Liver (tissue), 8 donors: ENCODE measurements at regions not wholly inside any gene's neighbourhood (a gene's known extent, or its start where the extent isn't known, plus 50 kb on each side); places are given as distances from the start of the nearest gene placed in this dataset.

ENCODE experiments used
- DNase-seq: peaks from one replicate; pipeline ENCODE4 v3.0.0-alpha.2; 2017; ENCODE audit warnings: low spot score
- H3K27ac ChIP-seq, 2 donors: one replicate each; pipeline ENCODE4 v1.7.0; 2013; ENCODE audit warnings: inconsistent platforms in 2 of 2, low read length in 2 of 2, control low read depth in 1 of 2, low read depth in 1 of 2, mild to moderate bottlenecking in 1 of 2
- H3K27me3 ChIP-seq, 4 donors: one replicate each; pipeline versions ENCODE4 v1.6.1 to v1.7.0; 2013; ENCODE audit warnings: low read length in 3 of 4, inconsistent platforms in 1 of 4, mild to moderate bottlenecking in 1 of 4, moderate library complexity in 1 of 4; ENCODE audit not compliant: control insufficient read depth in 4 of 4, insufficient read depth in 4 of 4
- H3K36me3 ChIP-seq, 4 donors: one replicate each; pipeline versions ENCODE4 v1.6.1 to v1.7.0; 2013; ENCODE audit warnings: low read length in 3 of 4, mild to moderate bottlenecking in 3 of 4, low read depth in 1 of 4, moderate library complexity in 1 of 4; ENCODE audit not compliant: control insufficient read depth in 4 of 4, insufficient read depth in 3 of 4
- H3K4me1 ChIP-seq, 4 donors: one replicate each; pipeline versions ENCODE4 v1.6.1 to v1.7.0; 2013; ENCODE audit warnings: low read length in 3 of 4, mild to moderate bottlenecking in 3 of 4, moderate library complexity in 1 of 4; ENCODE audit not compliant: control insufficient read depth in 4 of 4, insufficient read depth in 4 of 4
- H3K4me3 ChIP-seq, 3 donors: one replicate each; pipeline versions ENCODE4 v1.6.1 to v1.7.0; 2013; ENCODE audit warnings: low read length in 3 of 3, control low read depth in 1 of 3, low read depth in 1 of 3, mild to moderate bottlenecking in 1 of 3
- H3K9ac ChIP-seq, 2 donors: one replicate each; pipeline ENCODE4 v1.7.0; 2013; ENCODE audit warnings: low read length in 2 of 2, mild to moderate bottlenecking in 2 of 2, moderate library complexity in 2 of 2, control low read depth in 1 of 2, low read depth in 1 of 2
- H3K9me3 ChIP-seq, 4 donors: one replicate each; pipeline versions ENCODE4 v1.6.1 to v1.7.0; 2013; ENCODE audit warnings: low read length in 3 of 4; ENCODE audit not compliant: control insufficient read depth in 4 of 4
- EGR1 ChIP-seq, 2 donors: IDR thresholded peaks; 2 replicates each; pipeline ENCODE4 v1.6.1; 2016 to 2018; ENCODE audit warnings: antibody characterized with exemption in 2 of 2, low read depth in 2 of 2
- FOXA1 ChIP-seq: IDR thresholded peaks from 2 replicates; pipeline ENCODE4 v1.6.1; 2016; ENCODE audit warnings: antibody characterized with exemption
- FOXA2 ChIP-seq: IDR thresholded peaks from 2 replicates; pipeline ENCODE4 v1.6.1; 2016; ENCODE audit warnings: antibody characterized with exemption
- GABPA ChIP-seq, 2 donors: IDR thresholded peaks in 1 of 2; conservative IDR thresholded peaks in 1 of 2; 2 replicates each; pipeline ENCODE4 v1.6.1; 2016; ENCODE audit warnings: antibody characterized with exemption in 2 of 2, mild to moderate bottlenecking in 1 of 2, moderate library complexity in 1 of 2
- HNF4A ChIP-seq, 2 donors: conservative IDR thresholded peaks; 2 replicates each; pipeline ENCODE4 v1.6.1; 2016; ENCODE audit warnings: antibody characterized with exemption in 2 of 2, mild to moderate bottlenecking in 2 of 2
- HNF4G ChIP-seq: IDR thresholded peaks from 2 replicates; pipeline ENCODE4 v1.6.1; 2016; ENCODE audit warnings: antibody characterized with exemption
- NR2F2 ChIP-seq: IDR thresholded peaks from 2 replicates; pipeline ENCODE4 v1.6.1; 2016; ENCODE audit warnings: antibody characterized with exemption
- RAD21 ChIP-seq, 2 donors: IDR thresholded peaks; 2 replicates each; pipeline ENCODE4 v1.6.1; 2016; ENCODE audit warnings: antibody characterized with exemption in 2 of 2, mild to moderate bottlenecking in 2 of 2
- SP1 ChIP-seq: IDR thresholded peaks from 2 replicates; pipeline ENCODE4 v1.6.1; 2018; ENCODE audit warnings: antibody characterized with exemption, mild to moderate bottlenecking
- TAF1 ChIP-seq: conservative IDR thresholded peaks from 2 replicates; pipeline ENCODE4 v1.6.1; 2016; ENCODE audit warnings: antibody characterized with exemption, mild to moderate bottlenecking
- YY1 ChIP-seq: IDR thresholded peaks from 2 replicates; pipeline ENCODE4 v1.6.1; 2016; ENCODE audit warnings: antibody characterized with exemption, mild to moderate bottlenecking
- WGBS: extraction: QIAGEN DNeasy Blood & Tissue Kit; methylation state at CpG from one replicate; pipeline ENCODE4 v1.1.7; 2013; 5-methylcytosine and 5-hydroxymethylcytosine counted together
- TF ChIP-seq, protein P1 (sequence below): fragments of 150-350 bp; IDR thresholded peaks from 2 replicates; pipeline ENCODE4 v1.5.1; 2017; ENCODE audit warnings: improper control_type of control experiment, low read depth, low read length; ENCODE audit not compliant: missing input control
- TF ChIP-seq, protein P2 (sequence below): IDR thresholded peaks from 2 replicates; pipeline ENCODE4 v1.6.1; 2016; ENCODE audit warnings: antibody characterized with exemption, mild to moderate bottlenecking
- TF ChIP-seq, protein P3 (sequence below): IDR thresholded peaks from 2 replicates; pipeline ENCODE4 v1.6.1; 2016; ENCODE audit warnings: antibody characterized with exemption
- TF ChIP-seq, protein P4 (sequence below): IDR thresholded peaks from 2 replicates; pipeline ENCODE4 v1.6.1; 2016; ENCODE audit warnings: antibody characterized with exemption
- donor health status: healthy.
- donor health status: healthy.
- donor health status: healthy.
- donor health status: healthy.
- donor health status: healthy.

DNA sequence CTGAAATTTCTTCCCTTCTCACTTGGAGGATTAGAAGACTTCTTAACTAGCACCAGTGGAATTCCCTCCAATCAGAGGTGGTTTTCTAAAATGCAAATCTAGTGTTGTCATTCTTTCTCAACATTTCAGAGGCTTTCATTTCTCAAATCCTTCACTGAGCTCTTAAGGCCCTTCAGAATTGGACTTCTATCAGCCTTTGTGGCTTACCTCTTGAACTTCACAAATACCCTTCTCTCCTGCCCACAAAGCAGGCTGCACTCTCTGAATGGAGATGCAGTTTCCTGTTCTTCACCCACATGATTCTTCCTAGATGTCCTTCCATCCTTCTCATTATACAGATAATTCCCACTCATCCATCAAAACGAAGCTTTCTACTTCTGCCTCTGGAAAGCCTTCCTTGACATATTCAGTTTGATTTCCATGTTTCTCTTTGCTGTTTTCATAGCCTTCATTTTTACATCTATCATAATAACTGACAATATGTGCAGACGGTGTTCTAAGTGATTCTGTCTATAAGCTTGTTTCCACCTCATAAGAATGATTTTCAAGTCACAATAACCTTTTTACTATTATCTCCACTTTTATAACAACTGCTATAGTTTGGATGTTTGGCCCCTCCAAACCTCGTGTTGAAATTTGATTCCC is 123.1 kb upstream of the GPR12 start:
- 50% methylated on average over 3 of the region's 3 CpGs for WGBS
- TF ChIP-seq, protein P1, sequence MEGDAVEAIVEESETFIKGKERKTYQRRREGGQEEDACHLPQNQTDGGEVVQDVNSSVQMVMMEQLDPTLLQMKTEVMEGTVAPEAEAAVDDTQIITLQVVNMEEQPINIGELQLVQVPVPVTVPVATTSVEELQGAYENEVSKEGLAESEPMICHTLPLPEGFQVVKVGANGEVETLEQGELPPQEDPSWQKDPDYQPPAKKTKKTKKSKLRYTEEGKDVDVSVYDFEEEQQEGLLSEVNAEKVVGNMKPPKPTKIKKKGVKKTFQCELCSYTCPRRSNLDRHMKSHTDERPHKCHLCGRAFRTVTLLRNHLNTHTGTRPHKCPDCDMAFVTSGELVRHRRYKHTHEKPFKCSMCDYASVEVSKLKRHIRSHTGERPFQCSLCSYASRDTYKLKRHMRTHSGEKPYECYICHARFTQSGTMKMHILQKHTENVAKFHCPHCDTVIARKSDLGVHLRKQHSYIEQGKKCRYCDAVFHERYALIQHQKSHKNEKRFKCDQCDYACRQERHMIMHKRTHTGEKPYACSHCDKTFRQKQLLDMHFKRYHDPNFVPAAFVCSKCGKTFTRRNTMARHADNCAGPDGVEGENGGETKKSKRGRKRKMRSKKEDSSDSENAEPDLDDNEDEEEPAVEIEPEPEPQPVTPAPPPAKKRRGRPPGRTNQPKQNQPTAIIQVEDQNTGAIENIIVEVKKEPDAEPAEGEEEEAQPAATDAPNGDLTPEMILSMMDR, result no peak
- TF ChIP-seq SP1 (no peak), YY1 (no peak), FOXA1 (no peak), RAD21 (IDR thresholded peaks at IDR 0.05) (no peak), TAF1 (no peak), GABPA (IDR thresholded peaks at IDR 0.05 in 1 of 2, conservative IDR thresholded peaks at IDR 0.05 in 1 of 2) (no peak), FOXA2 (no peak), HNF4A (conservative IDR thresholded peaks at IDR 0.05) (no peak), NR2F2 (no peak), EGR1 (IDR thresholded peaks at IDR 0.05; ENCODE audit: low read depth in 2 of 2) (no peak), HNF4G (no peak)
- TF ChIP-seq, protein P2, sequence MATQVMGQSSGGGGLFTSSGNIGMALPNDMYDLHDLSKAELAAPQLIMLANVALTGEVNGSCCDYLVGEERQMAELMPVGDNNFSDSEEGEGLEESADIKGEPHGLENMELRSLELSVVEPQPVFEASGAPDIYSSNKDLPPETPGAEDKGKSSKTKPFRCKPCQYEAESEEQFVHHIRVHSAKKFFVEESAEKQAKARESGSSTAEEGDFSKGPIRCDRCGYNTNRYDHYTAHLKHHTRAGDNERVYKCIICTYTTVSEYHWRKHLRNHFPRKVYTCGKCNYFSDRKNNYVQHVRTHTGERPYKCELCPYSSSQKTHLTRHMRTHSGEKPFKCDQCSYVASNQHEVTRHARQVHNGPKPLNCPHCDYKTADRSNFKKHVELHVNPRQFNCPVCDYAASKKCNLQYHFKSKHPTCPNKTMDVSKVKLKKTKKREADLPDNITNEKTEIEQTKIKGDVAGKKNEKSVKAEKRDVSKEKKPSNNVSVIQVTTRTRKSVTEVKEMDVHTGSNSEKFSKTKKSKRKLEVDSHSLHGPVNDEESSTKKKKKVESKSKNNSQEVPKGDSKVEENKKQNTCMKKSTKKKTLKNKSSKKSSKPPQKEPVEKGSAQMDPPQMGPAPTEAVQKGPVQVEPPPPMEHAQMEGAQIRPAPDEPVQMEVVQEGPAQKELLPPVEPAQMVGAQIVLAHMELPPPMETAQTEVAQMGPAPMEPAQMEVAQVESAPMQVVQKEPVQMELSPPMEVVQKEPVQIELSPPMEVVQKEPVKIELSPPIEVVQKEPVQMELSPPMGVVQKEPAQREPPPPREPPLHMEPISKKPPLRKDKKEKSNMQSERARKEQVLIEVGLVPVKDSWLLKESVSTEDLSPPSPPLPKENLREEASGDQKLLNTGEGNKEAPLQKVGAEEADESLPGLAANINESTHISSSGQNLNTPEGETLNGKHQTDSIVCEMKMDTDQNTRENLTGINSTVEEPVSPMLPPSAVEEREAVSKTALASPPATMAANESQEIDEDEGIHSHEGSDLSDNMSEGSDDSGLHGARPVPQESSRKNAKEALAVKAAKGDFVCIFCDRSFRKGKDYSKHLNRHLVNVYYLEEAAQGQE, result no peak
- TF ChIP-seq, protein P3, sequence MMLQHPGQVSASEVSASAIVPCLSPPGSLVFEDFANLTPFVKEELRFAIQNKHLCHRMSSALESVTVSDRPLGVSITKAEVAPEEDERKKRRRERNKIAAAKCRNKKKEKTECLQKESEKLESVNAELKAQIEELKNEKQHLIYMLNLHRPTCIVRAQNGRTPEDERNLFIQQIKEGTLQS, result no peak
- TF ChIP-seq, protein P4, sequence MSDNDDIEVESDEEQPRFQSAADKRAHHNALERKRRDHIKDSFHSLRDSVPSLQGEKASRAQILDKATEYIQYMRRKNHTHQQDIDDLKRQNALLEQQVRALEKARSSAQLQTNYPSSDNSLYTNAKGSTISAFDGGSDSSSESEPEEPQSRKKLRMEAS, result no peak

DNA sequence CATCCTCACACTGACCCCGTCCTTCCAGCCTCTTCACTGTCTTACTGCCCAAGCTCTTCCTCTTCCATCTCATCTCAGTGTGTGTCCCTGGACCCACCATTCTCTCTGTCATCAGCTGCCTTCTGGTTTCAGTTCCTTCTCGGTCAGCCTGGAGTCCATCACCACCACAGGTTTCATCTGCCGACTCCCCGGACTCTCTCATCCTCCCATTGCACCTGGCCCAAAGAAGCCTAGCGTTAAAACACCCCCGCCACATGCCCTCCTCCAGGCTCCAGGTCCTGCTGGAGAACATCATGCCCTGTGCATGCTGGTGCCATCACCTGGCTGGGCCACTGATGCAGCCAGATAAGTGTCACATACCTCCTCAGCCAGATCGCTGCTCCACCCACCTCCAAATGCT is 122.1 kb upstream of the GPR12 start:
- Histone ChIP-seq H3K36me3 (no peaks in the 10 kb centered on the region), H3K27me3 (peaks cover 0 to 6% (median 1%) of the 10 kb centered on the region in 4 donors), H3K4me1 (no peaks in the 10 kb centered on the region), H3K4me3 (no peak overlapping the region), H3K27ac (no peak overlapping the region), H3K9ac (no peak overlapping the region), H3K9me3 (peaks cover 0 to 3% (median 3%) of the 10 kb centered on the region in 4 donors)
- DNase-seq, result no peak
- 82% methylated on average over 7 of the region's 7 CpGs for WGBS
- TF ChIP-seq GABPA (IDR thresholded peaks at IDR 0.05 in 1 of 2, conservative IDR thresholded peaks at IDR 0.05 in 1 of 2), result no peak
- TF ChIP-seq FOXA1, result no peak
- no peak for TF ChIP-seq YY1
- no peak for TF ChIP-seq EGR1 (IDR thresholded peaks at IDR 0.05; ENCODE audit: low read depth in 2 of 2)
- TF ChIP-seq SP1, result no peak

More for the DNA sequence above, 123.1 kb upstream of the GPR12 start:
- H3K4me3 ChIP-seq, result no peak overlapping the region
- no peak overlapping the region for H3K27ac ChIP-seq
- no peak overlapping the region for H3K9ac ChIP-seq
- H3K9me3 ChIP-seq, result peaks cover 0 to 3% (median 0%) of the 10 kb centered on the region in 4 donors
- peaks cover 0 to 6% (median 1%) of the 10 kb centered on the region in 4 donors for H3K27me3 ChIP-seq
- no peaks in the 10 kb centered on the region for H3K36me3 ChIP-seq
- DNase-seq, result no peak
- H3K4me1 ChIP-seq, result no peaks in the 10 kb centered on the region
